OCI-LY3 (cell line): ENCODE measurements at regions not wholly inside any gene's neighbourhood (a gene's known extent, or its start where the extent isn't known, plus 50 kb on each side); places are given as distances from the start of the nearest gene placed in this dataset.

ENCODE experiments used
- CTCF ChIP-seq: fragments of 200-600, 300-600 bp; sonication (generic); IDR thresholded peaks from 2 replicates; pipeline ENCODE4 v1.5.1; 2014; ENCODE audit warnings: antibody characterized with exemption, low read length, low read depth
- EZH2phosphoT487 ChIP-seq: fragments of 200-600 bp; shearing (Covaris generic); IDR thresholded peaks from 2 replicates; pipeline ENCODE4 v1.6.1; 2018; ENCODE audit warnings: antibody characterized with exemption, mixed run types, low read depth

- TF ChIP-seq CTCF (no peak), EZH2phosphoT487 (no peak)
Measured at GRCh38 chr14:54135804-54136280, 179.2 kb upstream of the BMP4 start.
